Hematopoietic multipotent progenitor cell treated with erythropoietin and hydrocortisone succinate and interleukin-3 and kit ligand, for 4 days (in vitro differentiated cells): ENCODE measurements at regions not wholly inside any gene's neighbourhood (a gene's known extent, or its start where the extent isn't known, plus 50 kb on each side); places are given as distances from the start of the nearest gene placed in this dataset.

Experiments
- DNase-seq: peaks from one replicate; pipeline ENCODE4 v3.0.0-alpha.2; 2015

DNA sequence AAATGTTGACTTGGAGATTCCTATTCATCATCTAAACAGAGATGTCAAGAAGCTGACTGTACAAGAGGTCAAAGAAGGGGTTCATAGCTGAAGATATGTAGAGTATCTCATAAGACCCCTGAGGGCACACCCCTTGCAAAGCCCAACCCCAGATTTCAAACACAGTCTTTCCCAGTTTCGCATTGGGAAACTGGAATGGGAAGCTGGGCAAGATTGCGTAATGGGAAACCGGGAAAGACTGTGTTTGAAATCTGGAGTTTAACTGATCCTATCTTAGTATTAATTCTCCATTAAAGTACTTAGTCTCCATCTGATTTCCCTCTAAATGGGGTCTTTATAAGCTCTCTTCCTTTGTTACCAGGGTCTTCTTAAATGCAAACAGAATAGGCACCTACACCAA lies 99.5 kb downstream of the FAM76B start:
- DNase-seq: no peak

DNA sequence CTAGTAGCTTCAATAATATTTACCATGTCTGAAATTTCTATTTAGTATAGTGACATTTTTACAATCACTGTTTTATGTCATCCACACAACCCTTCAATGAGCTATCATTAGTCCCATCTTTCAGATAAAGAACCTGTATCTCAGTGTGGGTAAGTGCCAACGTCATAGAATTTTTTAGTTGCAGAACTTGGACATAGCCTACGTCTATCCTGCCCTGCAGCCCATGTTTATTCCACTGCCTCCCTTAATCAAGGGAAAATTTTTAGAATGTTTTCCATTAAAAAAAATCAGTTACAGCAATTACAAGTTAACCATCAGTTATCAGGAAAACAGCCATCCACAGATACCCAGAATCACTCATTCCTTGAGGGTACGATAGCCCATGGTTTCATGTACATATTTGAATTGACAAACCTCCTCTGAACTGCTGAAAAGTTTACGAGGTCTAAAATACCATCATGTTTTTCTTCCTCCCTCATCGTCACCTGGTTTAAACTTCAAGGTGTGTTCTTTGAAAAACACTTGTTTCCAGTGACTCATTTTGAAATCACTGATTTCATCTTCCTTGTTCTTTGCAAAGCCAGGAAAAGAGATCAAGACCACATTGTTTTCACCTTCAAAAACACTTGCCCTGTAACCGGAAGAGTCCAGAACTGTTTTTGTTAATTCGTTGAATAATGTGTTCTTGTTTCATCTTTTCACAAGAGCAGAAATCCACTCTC lies 100.9 kb downstream of the FAM76B start:
- no peak for DNase-seq

- DNase-seq: no peak
These were observed 101.6 kb downstream of the FAM76B start for GRCh38 chr11:95688015-95688414.

- DNase-seq: no peak
These were observed 103.3 kb downstream of the FAM76B start for GRCh38 chr11:95686265-95686664.

- DNase-seq: no peak
These were observed 104.9 kb downstream of the FAM76B start for GRCh38 chr11:95684701-95685100.

DNA sequence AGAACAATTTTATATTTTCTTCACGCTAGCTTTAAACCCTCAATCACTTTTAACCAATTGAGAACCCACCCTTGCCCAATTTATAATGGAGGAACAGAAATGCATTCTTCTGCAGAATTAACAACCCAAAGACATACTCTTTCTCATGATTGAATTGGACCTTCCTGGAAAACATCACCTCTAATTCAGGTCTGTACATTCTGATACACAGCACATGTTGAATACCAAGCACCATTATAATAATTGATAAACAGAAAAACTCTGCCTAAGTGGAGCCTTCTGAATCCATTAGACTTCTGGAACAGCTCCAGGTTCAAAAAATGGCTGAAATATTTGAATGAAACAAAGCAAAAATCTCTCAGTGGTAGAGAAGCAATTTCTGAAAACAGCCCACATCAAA lies 105.4 kb downstream of the FAM76B start:
- no peak for DNase-seq

DNA sequence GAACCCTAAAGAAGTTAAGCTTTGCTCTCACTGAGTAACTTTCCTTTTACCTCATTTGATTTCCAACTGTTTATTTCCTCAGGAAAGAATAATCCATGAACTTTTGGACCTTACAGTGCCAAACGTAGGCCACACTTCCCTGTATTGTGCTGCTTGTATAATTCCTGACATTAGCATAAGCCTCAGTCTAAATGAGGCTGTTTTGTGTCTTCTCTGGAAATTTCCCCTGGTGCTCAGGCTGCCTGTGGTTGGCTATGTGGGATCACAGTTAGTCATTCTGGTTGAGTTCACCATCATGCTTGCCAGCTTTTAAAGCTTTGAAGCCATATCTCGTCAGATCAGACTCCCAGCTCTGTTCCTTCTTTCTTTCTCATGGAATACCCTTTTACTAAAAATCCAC lies 107.0 kb downstream of the FAM76B start:
- no peak for DNase-seq

- DNase-seq: no peak
These were observed 109.2 kb downstream of the FAM76B start for GRCh38 chr11:95680169-95680929.

- no peak for DNase-seq
These were observed 110.6 kb downstream of the FAM76B start for GRCh38 chr11:95678988-95679387.

DNA sequence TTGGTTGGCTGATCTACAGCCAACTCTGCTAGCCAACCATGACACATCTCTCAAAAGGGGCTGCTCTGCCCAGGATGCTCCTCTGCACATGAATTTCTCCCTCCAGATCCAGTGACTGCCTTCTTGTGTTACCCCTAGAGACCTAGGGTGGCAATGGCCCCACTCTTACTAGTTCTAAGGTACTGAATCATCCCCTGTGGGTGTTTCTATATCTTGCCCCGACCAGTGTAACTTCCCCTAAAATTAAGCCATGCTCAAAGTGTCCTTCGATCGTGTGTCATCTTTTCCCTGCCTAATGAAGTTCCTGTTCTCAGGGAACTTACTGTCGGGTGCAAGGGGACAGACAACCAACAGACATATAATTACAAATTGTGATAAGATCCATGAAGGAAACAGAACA lies 113.3 kb downstream of the FAM76B start:
- DNase-seq: no peak

GRCh38 chr11:95675585-95675984 lies 114.0 kb downstream of the FAM76B start:
- no peak for DNase-seq

- no peak for DNase-seq
These were observed 114.8 kb downstream of the FAM76B start for GRCh38 chr11:95674657-95675358.

- no peak for DNase-seq
These were observed 117.8 kb downstream of the FAM76B start for GRCh38 chr11:95671768-95672167.

- no peak for DNase-seq
These were observed 121.5 kb downstream of the FAM76B start for GRCh38 chr11:95668131-95668530.

GRCh38 chr11:95661162-95661561 lies 128.4 kb downstream of the FAM76B start:
- DNase-seq: no peak

GRCh38 chr11:95660038-95660437 lies 129.5 kb downstream of the FAM76B start:
- no peak for DNase-seq

DNA sequence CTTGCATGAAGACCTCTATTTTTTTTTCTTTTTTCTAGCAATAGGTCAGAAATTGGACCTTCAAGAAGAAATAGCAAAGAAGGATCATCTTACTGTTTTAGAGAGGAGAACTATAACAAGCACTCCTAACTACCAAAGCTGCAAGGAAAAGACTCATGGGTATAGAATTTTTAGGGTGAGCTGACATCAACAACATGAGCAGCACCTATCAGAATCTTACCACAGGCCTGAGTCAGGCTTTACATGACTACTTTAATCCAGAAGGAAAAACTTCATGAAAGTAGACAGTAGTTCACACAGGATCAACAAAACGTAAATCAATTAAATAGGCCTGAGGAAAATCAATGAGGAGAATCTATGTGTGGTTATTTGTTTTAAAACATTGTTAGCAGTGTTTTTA lies 130.5 kb downstream of the FAM76B start:
- no peak for DNase-seq

GRCh38 chr11:95655536-95655935 lies 134.0 kb downstream of the FAM76B start:
- DNase-seq: no peak

DNA sequence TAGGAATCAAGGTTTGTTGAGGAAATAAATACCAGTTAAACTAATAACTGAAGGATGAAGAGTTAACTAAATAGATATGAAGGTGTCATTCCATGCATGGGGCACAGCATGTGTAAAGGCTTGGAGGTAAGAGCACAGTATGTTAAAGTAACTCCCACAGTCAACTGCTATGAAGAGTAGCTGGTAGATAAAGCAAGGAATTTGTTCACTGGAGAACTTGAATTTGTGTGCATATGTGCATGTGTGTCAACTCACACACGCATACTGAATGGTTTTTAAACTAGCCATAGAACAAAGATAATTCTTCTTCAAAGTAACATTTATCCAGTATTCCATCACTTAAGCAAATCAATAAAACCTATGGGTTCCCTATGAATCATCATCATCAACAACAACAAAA lies 135.9 kb downstream of the FAM76B start:
- no peak for DNase-seq

- no peak for DNase-seq
These were observed 136.5 kb downstream of the FAM76B start for GRCh38 chr11:95653099-95653498.

GRCh38 chr11:95652002-95652472 lies 137.5 kb downstream of the FAM76B start:
- DNase-seq: peak; percentile 95

GRCh38 chr11:95650276-95650675 lies 139.3 kb downstream of the FAM76B start:
- DNase-seq: peak; percentile 61

DNA sequence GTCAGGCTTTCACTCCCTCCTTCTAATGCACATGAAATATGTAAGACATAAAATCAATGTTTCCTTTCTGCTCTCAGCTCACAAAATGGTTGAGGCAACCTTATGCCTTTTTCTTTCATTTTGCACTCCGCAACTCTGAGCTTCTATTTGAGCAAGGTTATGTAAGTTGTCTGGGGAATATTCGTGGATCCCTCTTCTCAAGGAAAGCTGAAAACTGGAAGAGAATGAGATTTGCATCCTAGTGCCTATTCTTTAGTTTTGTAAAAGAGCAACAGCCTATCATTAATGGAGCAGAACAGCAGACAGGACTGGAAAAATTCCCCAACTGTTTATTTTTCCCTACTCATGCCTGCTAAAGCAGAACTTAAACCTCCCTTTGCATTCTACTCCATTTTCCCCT lies 141.7 kb downstream of the FAM76B start:
- DNase-seq: no peak

- no peak for DNase-seq
These were observed 142.2 kb downstream of the FAM76B start for GRCh38 chr11:95647355-95647754.
